Keratinocyte (primary cell): ENCODE measurements at regions not wholly inside any gene's neighbourhood (a gene's known extent, or its start where the extent isn't known, plus 50 kb on each side); places are given as distances from the start of the nearest gene placed in this dataset.

ENCODE experiments used
- CTCF ChIP-seq, 3 experiments: IDR thresholded peaks in 1 of 3; conservative IDR thresholded peaks in 1 of 3; optimal IDR thresholded peaks in 1 of 3; 2 replicates in 2 of 3; 3 replicates in 1 of 3; pipeline versions ENCODE3 to v1.5.1; 2011; ENCODE audit warnings: low read length in 3 of 3, mild to moderate bottlenecking in 3 of 3, moderate library complexity in 2 of 3, control low read depth in 1 of 3, inconsistent platforms in 1 of 3; ENCODE audit not compliant: insufficient read depth in 2 of 3; ENCODE audit errors: extremely low read depth in 1 of 3
- EZH2 ChIP-seq: IDR thresholded peaks from one replicate; pipeline ENCODE4 v1.6.1; 2012; ENCODE audit warnings: inconsistent platforms, mild to moderate bottlenecking, low read length, moderate library complexity

GRCh38 chr20:10761232-10761631, 87.4 kb upstream of the JAG1 start:
- TF ChIP-seq CTCF (optimal IDR thresholded peaks at IDR 0.05 in 1 of 3, IDR thresholded peaks at IDR 0.05 in 1 of 3, conservative IDR thresholded peaks at IDR 0.05 in 1 of 3; ENCODE audit: extremely low read depth in 1 of 3, insufficient read depth in 2 of 3, low read length in 3 of 3): no peak
- no peak for TF ChIP-seq EZH2
